ENCODE measurements at regions not wholly inside any gene's neighbourhood (a gene's known extent, or its start where the extent isn't known, plus 50 kb on each side); places are given as distances from the start of the nearest gene placed in this dataset.

GRCh38 chr1:96513136-96513535 is 208.4 kb upstream of the PTBP2 start:
- TF ChIP-seq POLR2A (IDR thresholded peaks at IDR 0.05; ENCODE audit: low read depth) (no peak), CTCF (IDR thresholded peaks at IDR 0.05) (no peak), EP300 (IDR thresholded peaks at IDR 0.05) (no peak), POLR2AphosphoS5 (IDR thresholded peaks at IDR 0.05) (no peak)
- Histone ChIP-seq H3K9me3 (no peaks in the 10 kb centered on the region), H3K27ac (replicated peaks in 1 of 4) (no peak overlapping the region), H3K27me3 (no peaks in the 10 kb centered on the region), H3K4me3 (no peak overlapping the region), H3K4me1 (peaks cover 0 to 17% (median 0%) of the 10 kb centered on the region in 4 donors), H3K36me3 (no peaks in the 10 kb centered on the region)
- DNase-seq (ENCODE audit: extremely low spot score): no peak
- intact Hi-C loops (cut with DNase I): no loop called here
- WGBS: 31% methylated on average over 1 of the region's 1 CpG

- Histone ChIP-seq H3K4me1 (peaks cover 0 to 29% (median 11%) of the 10 kb centered on the region in 4 donors), H3K36me3 (no peaks in the 10 kb centered on the region), H3K9me3 (no peaks in the 10 kb centered on the region), H3K27me3 (no peaks in the 10 kb centered on the region), H3K4me3 (no peak overlapping the region), H3K27ac (replicated peaks in 1 of 4) (no peak overlapping the region)
- DNase-seq (ENCODE audit: extremely low spot score): no peak
- intact Hi-C loops (cut with DNase I): no loop called here
- 87% methylated on average over 3 of the region's 3 CpGs for WGBS
- no peak for TF ChIP-seq POLR2A (IDR thresholded peaks at IDR 0.05; ENCODE audit: low read depth)
- no peak for TF ChIP-seq CTCF (IDR thresholded peaks at IDR 0.05)
- TF ChIP-seq EP300 (IDR thresholded peaks at IDR 0.05): no peak
- TF ChIP-seq POLR2AphosphoS5 (IDR thresholded peaks at IDR 0.05): no peak
These were observed 206.2 kb upstream of the PTBP2 start for GRCh38 chr1:96515430-96515829.

GRCh38 chr1:96515925-96516324 is 205.7 kb upstream of the PTBP2 start:
- H3K4me3 ChIP-seq: no peak overlapping the region
- H3K9me3 ChIP-seq: no peaks in the 10 kb centered on the region
- 96% methylated on average over 1 of the region's 1 CpG for WGBS
- H3K36me3 ChIP-seq: no peaks in the 10 kb centered on the region
- peaks cover 0 to 34% (median 16%) of the 10 kb centered on the region in 4 donors for H3K4me1 ChIP-seq
- TF ChIP-seq EP300 (IDR thresholded peaks at IDR 0.05) (no peak), POLR2A (IDR thresholded peaks at IDR 0.05; ENCODE audit: low read depth) (no peak), POLR2AphosphoS5 (IDR thresholded peaks at IDR 0.05) (no peak), CTCF (IDR thresholded peaks at IDR 0.05) (no peak)
- intact Hi-C loops (cut with DNase I): no loop called here
- no peak for DNase-seq (ENCODE audit: extremely low spot score)
- no peak overlapping the region for H3K27ac ChIP-seq (replicated peaks in 1 of 4)
- no peaks in the 10 kb centered on the region for H3K27me3 ChIP-seq

- H3K4me3 ChIP-seq: no peak overlapping the region
- intact Hi-C loops (cut with DNase I): no loop called here
- H3K27ac ChIP-seq (replicated peaks in 1 of 4): peak overlapping the region; percentile 15 to 67 (median 36)
- no peaks in the 10 kb centered on the region for H3K9me3 ChIP-seq
- H3K36me3 ChIP-seq: no peaks in the 10 kb centered on the region
- no peaks in the 10 kb centered on the region for H3K27me3 ChIP-seq
- WGBS: 36% methylated on average over 9 of the region's 9 CpGs
- DNase-seq (ENCODE audit: extremely low spot score): no peak
- TF ChIP-seq CTCF (IDR thresholded peaks at IDR 0.05): no peak
- TF ChIP-seq EP300 (IDR thresholded peaks at IDR 0.05): no peak
- no peak for TF ChIP-seq POLR2A (IDR thresholded peaks at IDR 0.05; ENCODE audit: low read depth)
- TF ChIP-seq POLR2AphosphoS5 (IDR thresholded peaks at IDR 0.05): no peak
- H3K4me1 ChIP-seq: peaks cover 0 to 23% (median 21%) of the 10 kb centered on the region in 4 donors
These were observed 201.6 kb upstream of the PTBP2 start for GRCh38 chr1:96519851-96520578.

GRCh38 chr1:96520579-96520947 is 201.0 kb upstream of the PTBP2 start:
- peaks cover 0 to 23% (median 21%) of the 10 kb centered on the region in 4 donors for H3K4me1 ChIP-seq
- intact Hi-C loops (cut with DNase I): no loop called here
- no peak overlapping the region for H3K4me3 ChIP-seq
- DNase-seq (ENCODE audit: extremely low spot score): no peak
- 12% methylated on average over 3 of the region's 3 CpGs for WGBS
- no peaks in the 10 kb centered on the region for H3K9me3 ChIP-seq
- no peaks in the 10 kb centered on the region for H3K36me3 ChIP-seq
- TF ChIP-seq POLR2AphosphoS5 (IDR thresholded peaks at IDR 0.05) (no peak), EP300 (IDR thresholded peaks at IDR 0.05) (no peak), CTCF (IDR thresholded peaks at IDR 0.05) (no peak), POLR2A (IDR thresholded peaks at IDR 0.05; ENCODE audit: low read depth) (no peak)
- no peaks in the 10 kb centered on the region for H3K27me3 ChIP-seq
- peak overlapping the region; percentile 15 to 67 (median 36) for H3K27ac ChIP-seq (replicated peaks in 1 of 4)
